Right cardiac atrium (tissue), 5 donors: ENCODE measurements at regions not wholly inside any gene's neighbourhood (a gene's known extent, or its start where the extent isn't known, plus 50 kb on each side); places are given as distances from the start of the nearest gene placed in this dataset.

ENCODE experiments used
- ATAC-seq, 2 donors: fragments of 200-7000 bp; cut with Tn5 transposase; one replicate each; pipeline versions ENCODE4 v1.8.0 to v1.9.1; 2020; ENCODE audit warnings: moderate library complexity in 2 of 2, mild to moderate bottlenecking in 1 of 2
- DNase-seq, 3 donors: peaks; one replicate each; pipeline ENCODE4 v3.0.0-alpha.2; 2020
- H3K27ac ChIP-seq: one replicate; pipeline ENCODE4 v1.5.1; 2013; ENCODE audit warnings: mild to moderate bottlenecking, low read length, control low read depth, moderate library complexity
- H3K27me3 ChIP-seq: one replicate; pipeline ENCODE4 v1.6.1; 2013; ENCODE audit not compliant: control insufficient read depth, insufficient read depth
- H3K4me1 ChIP-seq: one replicate; pipeline ENCODE4 v1.6.1; 2013; ENCODE audit warnings: low read length; ENCODE audit not compliant: control insufficient read depth, insufficient read depth
- H3K4me3 ChIP-seq: one replicate; pipeline ENCODE4 v1.5.1; 2013; ENCODE audit warnings: low read length, control low read depth
- H3K9me3 ChIP-seq: one replicate; pipeline ENCODE4 v1.6.1; 2013; ENCODE audit warnings: low read length; ENCODE audit not compliant: control insufficient read depth
- WGBS: extraction: QIAGEN DNeasy Blood & Tissue Kit; methylation state at CpG from one replicate; pipeline ENCODE4 v1.1.7; 2013; 5-methylcytosine and 5-hydroxymethylcytosine counted together
- intact Hi-C, 4 donors: fragments of 100-400 bp; cut with DNase I; formaldehyde crosslinking; loops; one replicate each; pipeline versions ENCODE4 v1.11.0 to v1.14.0; 2022 to 2023
- donor health status: healthy with polysubstance abuse.
- donor health status: DM: no; HTN: yes; CAD: no.
- donor health status: DM: no; HTN: no; CAD: no.
- donor health status: DM: no; HTN: yes; CAD: no; lungs with severe emphysema.
- donor health status: DM: yes; HTN: yes; CAD: no.

- DNase-seq (no peak), ATAC-seq (no peak)
- H3K9me3 ChIP-seq = no peaks in the 10 kb centered on the region
- no peak overlapping the region for H3K27ac ChIP-seq
- H3K4me3 ChIP-seq = no peak overlapping the region
- no peaks in the 10 kb centered on the region for H3K27me3 ChIP-seq
- WGBS = 48% methylated on average over 1 of the region's 1 CpG
- intact Hi-C loops = no loop called here
- H3K4me1 ChIP-seq = no peaks in the 10 kb centered on the region
Observed at GRCh38 chr16:54361246-54361645, 74.7 kb upstream of the IRX3 start.

- Histone ChIP-seq H3K9me3 (no peaks in the 10 kb centered on the region), H3K27me3 (no peaks in the 10 kb centered on the region), H3K4me3 (peak overlapping the region; percentile 47), H3K4me1 (no peaks in the 10 kb centered on the region), H3K27ac (no peak overlapping the region)
- DNase-seq (no peak), ATAC-seq (no peak)
- intact Hi-C loops = no loop called here
- WGBS = 26% methylated on average over 5 of the region's 5 CpGs
Observed at GRCh38 chr16:54360681-54361080, 74.1 kb upstream of the IRX3 start.

- ATAC-seq = no peak
Observed at GRCh38 chr16:54359555-54359954, 73.0 kb upstream of the IRX3 start.

GRCh38 chr16:54359081-54359480, 72.5 kb upstream of the IRX3 start:
- 83% methylated on average over 9 of the region's 9 CpGs for WGBS
- H3K27me3 ChIP-seq = no peaks in the 10 kb centered on the region
- no peak overlapping the region for H3K27ac ChIP-seq
- no peaks in the 10 kb centered on the region for H3K4me1 ChIP-seq
- DNase-seq = no peak
- intact Hi-C loops = no loop called here
- no peaks in the 10 kb centered on the region for H3K9me3 ChIP-seq
- no peak overlapping the region for H3K4me3 ChIP-seq
- ATAC-seq = no peak

More at GRCh38 chr16:54359555-54359954, 73.0 kb upstream of the IRX3 start:
- WGBS = 82% methylated on average over 5 of the region's 5 CpGs
- H3K27ac ChIP-seq = no peak overlapping the region
- no peak for DNase-seq
- no peak overlapping the region for H3K4me3 ChIP-seq
- H3K9me3 ChIP-seq = no peaks in the 10 kb centered on the region
- no peaks in the 10 kb centered on the region for H3K4me1 ChIP-seq
- no peaks in the 10 kb centered on the region for H3K27me3 ChIP-seq
- intact Hi-C loops = no loop called here

GRCh38 chr16:54356391-54356790, 69.8 kb upstream of the IRX3 start:
- 49% methylated on average over 1 of the region's 1 CpG for WGBS

GRCh38 chr16:54355251-54355650, 68.7 kb upstream of the IRX3 start:
- H3K4me3 ChIP-seq = no peak overlapping the region
- ATAC-seq (no peak), DNase-seq (no peak)
- intact Hi-C loops = no loop called here
- H3K4me1 ChIP-seq = no peaks in the 10 kb centered on the region
- H3K9me3 ChIP-seq = no peaks in the 10 kb centered on the region
- 77% methylated on average over 1 of the region's 1 CpG for WGBS
- no peak overlapping the region for H3K27ac ChIP-seq
- no peaks in the 10 kb centered on the region for H3K27me3 ChIP-seq

More at GRCh38 chr16:54356391-54356790, 69.8 kb upstream of the IRX3 start:
- Histone ChIP-seq H3K27me3 (no peaks in the 10 kb centered on the region), H3K27ac (no peak overlapping the region), H3K9me3 (no peaks in the 10 kb centered on the region), H3K4me1 (no peaks in the 10 kb centered on the region), H3K4me3 (no peak overlapping the region)
- no peak for DNase-seq
- no peak for ATAC-seq
- intact Hi-C loops = no loop called here

GRCh38 chr16:54353097-54353496, 66.5 kb upstream of the IRX3 start:
- no peaks in the 10 kb centered on the region for H3K27me3 ChIP-seq
- H3K27ac ChIP-seq = no peak overlapping the region
- WGBS = 61% methylated on average over 3 of the region's 3 CpGs
- DNase-seq (no peak), ATAC-seq (no peak)
- no peak overlapping the region for H3K4me3 ChIP-seq
- no peaks in the 10 kb centered on the region for H3K9me3 ChIP-seq
- intact Hi-C loops = no loop called here
- no peaks in the 10 kb centered on the region for H3K4me1 ChIP-seq

- Histone ChIP-seq H3K9me3 (no peaks in the 10 kb centered on the region), H3K27ac (no peak overlapping the region), H3K4me3 (no peak overlapping the region), H3K27me3 (no peaks in the 10 kb centered on the region), H3K4me1 (no peaks in the 10 kb centered on the region)
- 93% methylated on average over 5 of the region's 5 CpGs for WGBS
- intact Hi-C loops = no loop called here
- ATAC-seq (no peak), DNase-seq (no peak)
Observed at GRCh38 chr16:54351171-54351570, 64.6 kb upstream of the IRX3 start.

GRCh38 chr16:54347961-54348360, 61.4 kb upstream of the IRX3 start:
- no peaks in the 10 kb centered on the region for H3K27me3 ChIP-seq
- DNase-seq = no peak
- no peak for ATAC-seq
- H3K4me3 ChIP-seq = no peak overlapping the region
- no peak overlapping the region for H3K27ac ChIP-seq
- H3K4me1 ChIP-seq = no peaks in the 10 kb centered on the region
- H3K9me3 ChIP-seq = no peaks in the 10 kb centered on the region
- intact Hi-C loops = no loop called here
- 90% methylated on average over 1 of the region's 1 CpG for WGBS

GRCh38 chr16:54346041-54346440, 59.5 kb upstream of the IRX3 start:
- H3K4me1 ChIP-seq = no peaks in the 10 kb centered on the region
- 63% methylated on average over 3 of the region's 3 CpGs for WGBS
- no peaks in the 10 kb centered on the region for H3K9me3 ChIP-seq
- DNase-seq (no peak), ATAC-seq (no peak)
- H3K4me3 ChIP-seq = no peak overlapping the region
- intact Hi-C loops = no loop called here
- H3K27ac ChIP-seq = no peak overlapping the region
- no peaks in the 10 kb centered on the region for H3K27me3 ChIP-seq

GRCh38 chr16:54344646-54345630, 58.4 kb upstream of the IRX3 start:
- Histone ChIP-seq H3K27me3 (no peaks in the 10 kb centered on the region), H3K27ac (no peak overlapping the region), H3K9me3 (no peaks in the 10 kb centered on the region), H3K4me3 (no peak overlapping the region), H3K4me1 (no peaks in the 10 kb centered on the region)
- intact Hi-C loops = no loop called here
- ATAC-seq = no peak
- 76% methylated on average over 22 of the region's 22 CpGs for WGBS
- no peak for DNase-seq
